Right renal cortex interstitium (tissue), 3 donors: ENCODE measurements at regions not wholly inside any gene's neighbourhood (a gene's known extent, or its start where the extent isn't known, plus 50 kb on each side); places are given as distances from the start of the nearest gene placed in this dataset.
"Not testable (repeated sequence)": the region's sequence is repeated elsewhere in the genome, so short reads cannot be mapped to it uniquely, and the experiment has no call there.

Source experiments
- DNase-seq, 3 donors: peaks; one replicate each; pipeline ENCODE4 v3.0.0-alpha.2; 2013; ENCODE audit warnings: low read depth in 3 of 3, low spot score in 2 of 3

- no peak for DNase-seq
Observed at GRCh38 chr2:153622285-153622684, 143.7 kb upstream of the RPRM start.

- no peak for DNase-seq
Observed at GRCh38 chr2:153623020-153623419, 144.5 kb upstream of the RPRM start.

GRCh38 chr2:153626676-153627075 is 148.1 kb upstream of the RPRM start:
- no peak for DNase-seq

GRCh38 chr2:153635494-153635893 is 156.9 kb upstream of the RPRM start:
- no peak for DNase-seq

- DNase-seq = no peak
Observed at GRCh38 chr2:153641046-153641445, 162.5 kb upstream of the RPRM start.

GRCh38 chr2:153644955-153645354 is 166.4 kb upstream of the RPRM start:
- DNase-seq = no peak

GRCh38 chr2:153645599-153645998 is 167.0 kb upstream of the RPRM start:
- DNase-seq = no peak

GRCh38 chr2:153657651-153658050 is 179.1 kb upstream of the RPRM start:
- no peak for DNase-seq

GRCh38 chr2:153661801-153662200 is 183.2 kb upstream of the RPRM start:
- DNase-seq = no peak

- no peak for DNase-seq
Observed at GRCh38 chr2:153663371-153663770, 184.8 kb upstream of the RPRM start.

GRCh38 chr2:153664009-153664408 is 185.4 kb upstream of the RPRM start:
- not testable (repeated sequence) for DNase-seq

GRCh38 chr2:153667475-153667874 is 188.9 kb upstream of the RPRM start:
- no peak for DNase-seq

- no peak for DNase-seq
Observed at GRCh38 chr2:153668923-153669322, 190.4 kb upstream of the RPRM start.

GRCh38 chr2:153710128-153710527 is 161.6 kb upstream of the GALNT13 start:
- DNase-seq = no peak

GRCh38 chr2:153715218-153715850 is 156.4 kb upstream of the GALNT13 start:
- DNase-seq = no peak

GRCh38 chr2:153717060-153717459 is 154.7 kb upstream of the GALNT13 start:
- DNase-seq = no peak

GRCh38 chr2:153739394-153739793 is 132.3 kb upstream of the GALNT13 start:
- DNase-seq = no peak

- no peak for DNase-seq
Observed at GRCh38 chr2:153761936-153762335, 109.8 kb upstream of the GALNT13 start.

GRCh38 chr2:153766415-153766814 is 105.3 kb upstream of the GALNT13 start:
- no peak for DNase-seq

GRCh38 chr2:153770359-153770991 is 101.2 kb upstream of the GALNT13 start:
- no peak for DNase-seq

- no peak for DNase-seq
Observed at GRCh38 chr2:153780241-153780640, 91.5 kb upstream of the GALNT13 start.

- no peak for DNase-seq
Observed at GRCh38 chr2:153786016-153786415, 85.7 kb upstream of the GALNT13 start.

GRCh38 chr2:153787612-153788011 is 84.1 kb upstream of the GALNT13 start:
- DNase-seq = no peak
